ENCODE measurements at regions not wholly inside any gene's neighbourhood (a gene's known extent, or its start where the extent isn't known, plus 50 kb on each side); places are given as distances from the start of the nearest gene placed in this dataset.

- H3K79me2 ChIP-seq (ENCODE audit: insufficient read depth, low read depth) = no peaks in the 10 kb centered on the region
- TF ChIP-seq CTCF (conservative IDR thresholded peaks at IDR 0.05; ENCODE audit: low read depth, low read length) = peak; percentile 44
- H3K9ac ChIP-seq = no peak overlapping the region
- H4K20me1 ChIP-seq (ENCODE audit: insufficient read depth) = no peaks in the 10 kb centered on the region
- no peaks in the 10 kb centered on the region for H3K4me1 ChIP-seq (ENCODE audit: low read depth, poor library complexity, severe bottlenecking)
- H3K4me2 ChIP-seq = no peak overlapping the region
- H3K27ac ChIP-seq = no peak overlapping the region
- no peak overlapping the region for H3K4me3 ChIP-seq (IDR thresholded peaks at IDR 0.05; ENCODE audit: insufficient read depth, low read depth, low read length)
- H3K36me3 ChIP-seq (ENCODE audit: insufficient read depth) = no peaks in the 10 kb centered on the region
- H3K27me3 ChIP-seq (ENCODE audit: insufficient read depth, low read depth) = no peaks in the 10 kb centered on the region
- no peak overlapping the region for H2AFZ ChIP-seq (ENCODE audit: low read depth)
Observed at GRCh38 chr16:19980632-19981265, 92.9 kb downstream of the GPR139 start.

- Histone ChIP-seq H3K4me2 (no peak overlapping the region), H3K36me3 (ENCODE audit: insufficient read depth) (no peaks in the 10 kb centered on the region), H3K27ac (no peak overlapping the region), H3K4me1 (ENCODE audit: low read depth, poor library complexity, severe bottlenecking) (no peaks in the 10 kb centered on the region), H3K9ac (no peak overlapping the region), H4K20me1 (ENCODE audit: insufficient read depth) (no peaks in the 10 kb centered on the region), H2AFZ (ENCODE audit: low read depth) (no peak overlapping the region), H3K79me2 (ENCODE audit: insufficient read depth, low read depth) (no peaks in the 10 kb centered on the region), H3K4me3 (IDR thresholded peaks at IDR 0.05; ENCODE audit: insufficient read depth, low read depth, low read length) (no peak overlapping the region), H3K27me3 (ENCODE audit: insufficient read depth, low read depth) (no peaks in the 10 kb centered on the region)
- TF ChIP-seq CTCF (conservative IDR thresholded peaks at IDR 0.05; ENCODE audit: low read depth, low read length) = no peak
Observed at GRCh38 chr16:19979638-19980037, 94.1 kb downstream of the GPR139 start.

GRCh38 chr16:19974607-19975006 lies 90.0 kb upstream of the GPRC5B start:
- no peak overlapping the region for H3K27ac ChIP-seq
- no peaks in the 10 kb centered on the region for H3K27me3 ChIP-seq (ENCODE audit: insufficient read depth, low read depth)
- H3K4me2 ChIP-seq = no peak overlapping the region
- no peaks in the 10 kb centered on the region for H3K36me3 ChIP-seq (ENCODE audit: insufficient read depth)
- no peak for TF ChIP-seq CTCF (conservative IDR thresholded peaks at IDR 0.05; ENCODE audit: low read depth, low read length)
- no peak overlapping the region for H2AFZ ChIP-seq (ENCODE audit: low read depth)
- no peaks in the 10 kb centered on the region for H3K4me1 ChIP-seq (ENCODE audit: low read depth, poor library complexity, severe bottlenecking)
- H3K4me3 ChIP-seq (IDR thresholded peaks at IDR 0.05; ENCODE audit: insufficient read depth, low read depth, low read length) = no peak overlapping the region
- H4K20me1 ChIP-seq (ENCODE audit: insufficient read depth) = no peaks in the 10 kb centered on the region
- H3K79me2 ChIP-seq (ENCODE audit: insufficient read depth, low read depth) = no peaks in the 10 kb centered on the region
- no peak overlapping the region for H3K9ac ChIP-seq

GRCh38 chr16:19972111-19972510 lies 87.5 kb upstream of the GPRC5B start:
- Histone ChIP-seq H3K4me1 (ENCODE audit: low read depth, poor library complexity, severe bottlenecking) (no peaks in the 10 kb centered on the region), H3K27ac (no peak overlapping the region), H3K36me3 (ENCODE audit: insufficient read depth) (no peaks in the 10 kb centered on the region), H3K4me2 (no peak overlapping the region), H4K20me1 (ENCODE audit: insufficient read depth) (no peaks in the 10 kb centered on the region), H2AFZ (ENCODE audit: low read depth) (no peak overlapping the region), H3K79me2 (ENCODE audit: insufficient read depth, low read depth) (no peaks in the 10 kb centered on the region), H3K9ac (no peak overlapping the region), H3K4me3 (IDR thresholded peaks at IDR 0.05; ENCODE audit: insufficient read depth, low read depth, low read length) (no peak overlapping the region), H3K27me3 (ENCODE audit: insufficient read depth, low read depth) (no peaks in the 10 kb centered on the region)
- no peak for TF ChIP-seq CTCF (conservative IDR thresholded peaks at IDR 0.05; ENCODE audit: low read depth, low read length)
